Keratinocyte (primary cell): ENCODE measurements at regions not wholly inside any gene's neighbourhood (a gene's known extent, or its start where the extent isn't known, plus 50 kb on each side); places are given as distances from the start of the nearest gene placed in this dataset.

ENCODE experiments used
- DNase-seq: peaks from one replicate; pipeline ENCODE4 v3.0.0-alpha.2; 2011; ENCODE audit warnings: low read depth, missing footprints, low spot score
- FAIRE-seq: peaks from 2 replicates; lab custom pipeline; 2011; peaks lifted over from hg19 to GRCh38; lab: Jason Lieb, UNC
- H2AFZ ChIP-seq: 2 replicates; pipeline ENCODE4 v1.6.0; 2012; ENCODE audit warnings: low read length, control low read depth, inconsistent platforms; ENCODE audit not compliant: control insufficient read depth
- H3K27ac ChIP-seq: 2 replicates; pipeline ENCODE4 v1.5.1; 2011; ENCODE audit warnings: low read length; ENCODE audit not compliant: control insufficient read depth, insufficient read depth
- H3K27me3 ChIP-seq: 3 replicates; pipeline ENCODE4 v1.6.0; 2011; ENCODE audit warnings: low read length; ENCODE audit not compliant: control insufficient read depth, insufficient read depth; ENCODE audit errors: extremely low read depth
- H3K36me3 ChIP-seq, 2 experiments: 2 replicates in 1 of 2; 3 replicates in 1 of 2; pipeline ENCODE4 v1.5.1; 2011; ENCODE audit warnings: low read length in 2 of 2, mild to moderate bottlenecking in 1 of 2; ENCODE audit not compliant: control insufficient read depth in 2 of 2, insufficient read depth in 2 of 2; ENCODE audit errors: extremely low read depth in 1 of 2
- H3K4me1 ChIP-seq: 3 replicates; pipeline ENCODE4 v1.5.1; 2011; ENCODE audit warnings: low read length; ENCODE audit not compliant: control insufficient read depth, insufficient read depth; ENCODE audit errors: extremely low read depth
- H3K4me2 ChIP-seq: 3 replicates; pipeline ENCODE4 v1.6.0; 2011; ENCODE audit warnings: low read depth, low read length; ENCODE audit not compliant: control insufficient read depth, insufficient read depth; ENCODE audit errors: extremely low read depth
- H3K4me3 ChIP-seq, 3 experiments: fragments of 200-600 bp in 1 of 3; sonication (generic) in 1 of 3; 2 replicates in 2 of 3; 3 replicates in 1 of 3; pipeline ENCODE4 v1.5.1; 2011 to 2016; ENCODE audit warnings: low read length in 3 of 3, mild to moderate bottlenecking in 3 of 3, control low read depth in 2 of 3, inconsistent platforms in 1 of 3, low read depth in 1 of 3, mixed read lengths in 1 of 3, mixed run types in 1 of 3, moderate library complexity in 1 of 3; ENCODE audit not compliant: control insufficient read depth in 2 of 3, insufficient read depth in 2 of 3; ENCODE audit errors: extremely low read depth in 1 of 3
- H3K79me2 ChIP-seq: 2 replicates; pipeline ENCODE4 v1.6.0; 2012; ENCODE audit warnings: low read length; ENCODE audit not compliant: control insufficient read depth, insufficient read depth
- H3K9ac ChIP-seq: 3 replicates; pipeline ENCODE4 v1.6.0; 2011; ENCODE audit warnings: low read length; ENCODE audit not compliant: control insufficient read depth, insufficient read depth; ENCODE audit errors: extremely low read depth
- H3K9me1 ChIP-seq: 3 replicates; pipeline ENCODE4 v1.6.0; 2011; ENCODE audit warnings: low read length; ENCODE audit not compliant: control insufficient read depth, insufficient read depth; ENCODE audit errors: extremely low read depth
- H3K9me3 ChIP-seq: 2 replicates; pipeline ENCODE4 v1.5.1; 2012; ENCODE audit warnings: low read depth, low read length; ENCODE audit not compliant: control insufficient read depth
- H4K20me1 ChIP-seq: 3 replicates; pipeline ENCODE4 v1.6.0; 2011; ENCODE audit warnings: low read length; ENCODE audit not compliant: control insufficient read depth, insufficient read depth; ENCODE audit errors: extremely low read depth
- CTCF ChIP-seq, 3 experiments: IDR thresholded peaks in 1 of 3; conservative IDR thresholded peaks in 1 of 3; optimal IDR thresholded peaks in 1 of 3; 2 replicates in 2 of 3; 3 replicates in 1 of 3; pipeline versions ENCODE3 to v1.5.1; 2011; ENCODE audit warnings: low read length in 3 of 3, mild to moderate bottlenecking in 3 of 3, moderate library complexity in 2 of 3, control low read depth in 1 of 3, inconsistent platforms in 1 of 3; ENCODE audit not compliant: insufficient read depth in 2 of 3; ENCODE audit errors: extremely low read depth in 1 of 3
- EZH2 ChIP-seq: IDR thresholded peaks from one replicate; pipeline ENCODE4 v1.6.1; 2012; ENCODE audit warnings: inconsistent platforms, mild to moderate bottlenecking, low read length, moderate library complexity
- dilution Hi-C: fragments of 300-500 bp; cut with MboI; formaldehyde crosslinking; loops from one replicate; pipeline ENCODE4 v1.7.0; 2020; ENCODE audit warnings: low sequenced_read_pairs; ENCODE audit not compliant: extremely low pct_ligation_motif_present

DNA sequence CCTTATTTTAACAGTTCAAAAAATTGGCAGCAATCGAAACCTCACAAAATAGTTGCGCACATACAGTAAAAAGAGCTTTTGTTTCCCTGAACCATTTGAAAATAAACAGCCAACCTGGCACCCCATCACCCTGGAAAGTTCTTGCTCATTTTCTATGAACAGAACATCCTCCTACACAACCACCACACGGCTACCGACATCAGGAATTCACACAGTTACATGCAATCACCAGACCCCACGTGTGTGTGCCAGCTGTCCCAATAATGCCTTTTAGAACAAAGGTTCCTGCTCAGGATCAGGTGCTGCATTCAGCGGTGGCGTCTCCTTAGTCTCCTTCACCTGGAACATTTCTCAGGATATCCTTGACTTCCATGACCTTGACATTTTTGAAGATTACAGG, 186.5 kb downstream of the KLF13 start:
- peaks cover 2% of the 10 kb centered on the region for H3K4me1 ChIP-seq
- TF ChIP-seq EZH2: no peak
- no peaks in the 10 kb centered on the region for H3K9me3 ChIP-seq
- no peaks in the 10 kb centered on the region for H4K20me1 ChIP-seq
- no peak overlapping the region for H3K4me2 ChIP-seq
- H3K27ac ChIP-seq: no peak overlapping the region
- dilution Hi-C loops: no loop called here
- no peak for DNase-seq
- no peaks in the 10 kb centered on the region for H3K9me1 ChIP-seq
- H3K4me3 ChIP-seq: no peak overlapping the region
- no peaks in the 10 kb centered on the region for H3K36me3 ChIP-seq
- no peak overlapping the region for H2AFZ ChIP-seq
- no peak overlapping the region for H3K9ac ChIP-seq
- no peaks in the 10 kb centered on the region for H3K79me2 ChIP-seq
- no peak for FAIRE-seq
- H3K27me3 ChIP-seq: no peaks in the 10 kb centered on the region

DNA sequence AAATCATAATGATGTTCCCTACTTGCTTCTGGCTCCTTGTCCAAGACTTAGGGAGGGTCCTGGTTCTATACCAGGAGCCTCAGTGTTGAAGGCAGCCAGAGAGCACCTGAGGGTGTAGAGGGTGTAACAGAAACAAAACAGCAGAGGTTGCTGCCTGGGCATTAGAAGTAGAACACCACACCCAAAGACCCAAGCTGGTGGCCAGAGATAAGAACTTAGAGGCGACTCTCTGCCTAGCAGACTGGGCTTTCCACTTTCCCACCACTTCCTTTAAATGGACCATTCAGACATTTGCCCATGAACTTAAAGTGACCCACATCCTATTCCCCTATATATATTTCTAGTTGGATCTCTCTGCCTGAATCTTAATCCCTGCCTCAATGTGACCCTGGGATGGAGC, 189.8 kb downstream of the KLF13 start:
- H4K20me1 ChIP-seq: no peaks in the 10 kb centered on the region
- no peaks in the 10 kb centered on the region for H3K27me3 ChIP-seq
- no peaks in the 10 kb centered on the region for H3K9me3 ChIP-seq
- no peak for DNase-seq
- FAIRE-seq: no peak
- no peak overlapping the region for H2AFZ ChIP-seq
- no peak overlapping the region for H3K4me2 ChIP-seq
- dilution Hi-C loops: no loop called here
- TF ChIP-seq EZH2 (no peak), CTCF (optimal IDR thresholded peaks at IDR 0.05 in 1 of 3, IDR thresholded peaks at IDR 0.05 in 1 of 3, conservative IDR thresholded peaks at IDR 0.05 in 1 of 3; ENCODE audit: extremely low read depth in 1 of 3, insufficient read depth in 2 of 3, low read length in 3 of 3) (no peak)
- peaks cover 2% of the 10 kb centered on the region for H3K4me1 ChIP-seq
- no peak overlapping the region for H3K27ac ChIP-seq
- no peaks in the 10 kb centered on the region for H3K36me3 ChIP-seq
- no peaks in the 10 kb centered on the region for H3K79me2 ChIP-seq
- no peaks in the 10 kb centered on the region for H3K9me1 ChIP-seq
- H3K4me3 ChIP-seq: no peak overlapping the region
- no peak overlapping the region for H3K9ac ChIP-seq

- H3K79me2 ChIP-seq: no peaks in the 10 kb centered on the region
- dilution Hi-C loops: no loop called here
Measured at GRCh38 chr15:31516874-31517273, 190.2 kb downstream of the KLF13 start.

More at GRCh38 chr15:31516874-31517273, 190.2 kb downstream of the KLF13 start:
- Histone ChIP-seq H3K27me3 (no peaks in the 10 kb centered on the region), H3K4me2 (no peak overlapping the region), H3K9me3 (no peaks in the 10 kb centered on the region), H3K27ac (no peak overlapping the region), H3K36me3 (no peaks in the 10 kb centered on the region), H3K9ac (no peak overlapping the region), H3K9me1 (no peaks in the 10 kb centered on the region), H4K20me1 (no peaks in the 10 kb centered on the region), H3K4me3 (no peak overlapping the region), H2AFZ (no peak overlapping the region), H3K4me1 (peaks cover 2% of the 10 kb centered on the region)
- FAIRE-seq (no peak), DNase-seq (no peak)
- no peak for TF ChIP-seq CTCF (optimal IDR thresholded peaks at IDR 0.05 in 1 of 3, IDR thresholded peaks at IDR 0.05 in 1 of 3, conservative IDR thresholded peaks at IDR 0.05 in 1 of 3; ENCODE audit: extremely low read depth in 1 of 3, insufficient read depth in 2 of 3, low read length in 3 of 3)
- TF ChIP-seq EZH2: no peak
